ENCODE measurements at regions not wholly inside any gene's neighbourhood (a gene's known extent, or its start where the extent isn't known, plus 50 kb on each side); places are given as distances from the start of the nearest gene placed in this dataset.

- no peak overlapping the region for H3K4me3 ChIP-seq (ENCODE audit: low read length)
- no peak for TF ChIP-seq CTCF (conservative IDR thresholded peaks at IDR 0.05; ENCODE audit: low read depth, low read length)
- no peak for DNase-seq (ENCODE audit: low read depth)
Measured at GRCh38 chr4:108365551-108365950, 196.8 kb upstream of the LEF1 start.

- no peak overlapping the region for H3K4me3 ChIP-seq (ENCODE audit: low read length)
- no peak for TF ChIP-seq CTCF (conservative IDR thresholded peaks at IDR 0.05; ENCODE audit: low read depth, low read length)
- DNase-seq (ENCODE audit: low read depth) = no peak
Measured at GRCh38 chr4:108361886-108362285, 193.2 kb upstream of the LEF1 start.

- no peak for TF ChIP-seq CTCF (conservative IDR thresholded peaks at IDR 0.05; ENCODE audit: low read depth, low read length)
- DNase-seq (ENCODE audit: low read depth) = no peak
- H3K4me3 ChIP-seq (ENCODE audit: low read length) = no peak overlapping the region
Measured at GRCh38 chr4:108361446-108361820, 192.7 kb upstream of the LEF1 start.

- no peak for DNase-seq (ENCODE audit: low read depth)
- H3K4me3 ChIP-seq (ENCODE audit: low read length) = no peak overlapping the region
- TF ChIP-seq CTCF (conservative IDR thresholded peaks at IDR 0.05; ENCODE audit: low read depth, low read length) = no peak
Measured at GRCh38 chr4:108360754-108361445, 192.2 kb upstream of the LEF1 start.

- DNase-seq (ENCODE audit: low read depth) = no peak
- H3K4me3 ChIP-seq (ENCODE audit: low read length) = no peak overlapping the region
- TF ChIP-seq CTCF (conservative IDR thresholded peaks at IDR 0.05; ENCODE audit: low read depth, low read length) = no peak
Measured at GRCh38 chr4:108359986-108360681, 191.4 kb upstream of the LEF1 start.

GRCh38 chr4:108359130-108359985 is 190.6 kb upstream of the LEF1 start:
- DNase-seq (ENCODE audit: low read depth) = no peak
- H3K4me3 ChIP-seq (ENCODE audit: low read length) = no peak overlapping the region
- no peak for TF ChIP-seq CTCF (conservative IDR thresholded peaks at IDR 0.05; ENCODE audit: low read depth, low read length)
